Ishikawa (cell line): ENCODE measurements at regions not wholly inside any gene's neighbourhood (a gene's known extent, or its start where the extent isn't known, plus 50 kb on each side); places are given as distances from the start of the nearest gene placed in this dataset.

Experiments
- CEBPB ChIP-seq: IDR thresholded peaks from 2 replicates; pipeline ENCODE4 v1.6.1; 2012
- CREB1 ChIP-seq: IDR thresholded peaks from 2 replicates; pipeline ENCODE4 v1.6.1; 2012; ENCODE audit warnings: low read depth
- EGR1 ChIP-seq: IDR thresholded peaks from 2 replicates; pipeline ENCODE4 v1.6.1; 2012
- EP300 ChIP-seq: IDR thresholded peaks from 2 replicates; pipeline ENCODE4 v1.6.1; 2012; ENCODE audit warnings: borderline replicate concordance
- FOXM1 ChIP-seq: IDR thresholded peaks from 2 replicates; pipeline ENCODE4 v1.6.1; 2012; ENCODE audit warnings: low read depth, borderline replicate concordance
- NFIC ChIP-seq: IDR thresholded peaks from 2 replicates; pipeline ENCODE4 v1.6.1; 2012
- RAD21 ChIP-seq: IDR thresholded peaks from 2 replicates; pipeline ENCODE4 v1.6.1; 2012; ENCODE audit warnings: low read depth
- TAF1 ChIP-seq: IDR thresholded peaks from 2 replicates; pipeline ENCODE4 v1.6.1; 2012; ENCODE audit warnings: low read depth, mild to moderate bottlenecking
- TCF12 ChIP-seq: IDR thresholded peaks from 2 replicates; pipeline ENCODE4 v1.6.1; 2012; ENCODE audit warnings: low read depth
- TEAD4 ChIP-seq: IDR thresholded peaks from 2 replicates; pipeline ENCODE4 v1.6.1; 2012
- YY1 ChIP-seq: IDR thresholded peaks from 2 replicates; pipeline ENCODE4 v1.6.1; 2012; ENCODE audit warnings: low read depth
- ZBTB7A ChIP-seq: IDR thresholded peaks from 2 replicates; pipeline ENCODE4 v1.6.1; 2012; ENCODE audit warnings: low read depth
- TF ChIP-seq, protein P1 (sequence below): IDR thresholded peaks from 2 replicates; pipeline ENCODE4 v1.6.1; 2012; ENCODE audit warnings: low read depth, mild to moderate bottlenecking
- TF ChIP-seq, protein P2 (sequence below): IDR thresholded peaks from 2 replicates; pipeline ENCODE4 v1.6.1; 2012
- TF ChIP-seq, protein P3 (sequence below): IDR thresholded peaks from 2 replicates; pipeline ENCODE4 v1.6.1; 2012

- TF ChIP-seq YY1 (no peak), CEBPB (no peak), TAF1 (no peak), ZBTB7A (no peak), CREB1 (no peak), RAD21 (no peak)
- TF ChIP-seq, protein P1, sequence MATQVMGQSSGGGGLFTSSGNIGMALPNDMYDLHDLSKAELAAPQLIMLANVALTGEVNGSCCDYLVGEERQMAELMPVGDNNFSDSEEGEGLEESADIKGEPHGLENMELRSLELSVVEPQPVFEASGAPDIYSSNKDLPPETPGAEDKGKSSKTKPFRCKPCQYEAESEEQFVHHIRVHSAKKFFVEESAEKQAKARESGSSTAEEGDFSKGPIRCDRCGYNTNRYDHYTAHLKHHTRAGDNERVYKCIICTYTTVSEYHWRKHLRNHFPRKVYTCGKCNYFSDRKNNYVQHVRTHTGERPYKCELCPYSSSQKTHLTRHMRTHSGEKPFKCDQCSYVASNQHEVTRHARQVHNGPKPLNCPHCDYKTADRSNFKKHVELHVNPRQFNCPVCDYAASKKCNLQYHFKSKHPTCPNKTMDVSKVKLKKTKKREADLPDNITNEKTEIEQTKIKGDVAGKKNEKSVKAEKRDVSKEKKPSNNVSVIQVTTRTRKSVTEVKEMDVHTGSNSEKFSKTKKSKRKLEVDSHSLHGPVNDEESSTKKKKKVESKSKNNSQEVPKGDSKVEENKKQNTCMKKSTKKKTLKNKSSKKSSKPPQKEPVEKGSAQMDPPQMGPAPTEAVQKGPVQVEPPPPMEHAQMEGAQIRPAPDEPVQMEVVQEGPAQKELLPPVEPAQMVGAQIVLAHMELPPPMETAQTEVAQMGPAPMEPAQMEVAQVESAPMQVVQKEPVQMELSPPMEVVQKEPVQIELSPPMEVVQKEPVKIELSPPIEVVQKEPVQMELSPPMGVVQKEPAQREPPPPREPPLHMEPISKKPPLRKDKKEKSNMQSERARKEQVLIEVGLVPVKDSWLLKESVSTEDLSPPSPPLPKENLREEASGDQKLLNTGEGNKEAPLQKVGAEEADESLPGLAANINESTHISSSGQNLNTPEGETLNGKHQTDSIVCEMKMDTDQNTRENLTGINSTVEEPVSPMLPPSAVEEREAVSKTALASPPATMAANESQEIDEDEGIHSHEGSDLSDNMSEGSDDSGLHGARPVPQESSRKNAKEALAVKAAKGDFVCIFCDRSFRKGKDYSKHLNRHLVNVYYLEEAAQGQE, result no peak
- TF ChIP-seq, protein P2, sequence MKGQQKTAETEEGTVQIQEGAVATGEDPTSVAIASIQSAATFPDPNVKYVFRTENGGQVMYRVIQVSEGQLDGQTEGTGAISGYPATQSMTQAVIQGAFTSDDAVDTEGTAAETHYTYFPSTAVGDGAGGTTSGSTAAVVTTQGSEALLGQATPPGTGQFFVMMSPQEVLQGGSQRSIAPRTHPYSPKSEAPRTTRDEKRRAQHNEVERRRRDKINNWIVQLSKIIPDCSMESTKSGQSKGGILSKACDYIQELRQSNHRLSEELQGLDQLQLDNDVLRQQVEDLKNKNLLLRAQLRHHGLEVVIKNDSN, result no peak
Measured at GRCh38 chr11:128310005-128310404, 277.4 kb downstream of the ETS1 start.

DNA sequence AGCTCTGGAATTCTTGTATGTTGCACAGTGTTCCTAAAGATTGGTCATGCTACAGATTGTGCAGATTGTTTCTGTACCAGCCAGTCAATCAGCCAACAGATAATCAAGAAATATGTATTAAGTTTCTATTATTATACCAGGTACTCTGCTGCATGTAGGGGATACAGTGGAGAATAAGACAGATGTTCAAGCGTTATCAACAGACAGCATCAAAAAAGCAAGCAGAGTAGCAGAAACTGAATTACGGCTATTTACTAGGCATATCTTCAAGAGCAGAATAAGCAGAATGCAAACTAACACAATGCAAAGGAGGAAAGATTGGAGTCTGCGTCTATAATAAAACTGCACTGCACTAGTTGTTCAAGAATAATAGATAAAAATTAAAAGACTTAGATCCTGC, 278.6 kb downstream of the ETS1 start:
- no peak for TF ChIP-seq CREB1
- TF ChIP-seq FOXM1, result no peak
- TF ChIP-seq TAF1, result no peak
- TF ChIP-seq YY1, result no peak
- TF ChIP-seq, protein P3, sequence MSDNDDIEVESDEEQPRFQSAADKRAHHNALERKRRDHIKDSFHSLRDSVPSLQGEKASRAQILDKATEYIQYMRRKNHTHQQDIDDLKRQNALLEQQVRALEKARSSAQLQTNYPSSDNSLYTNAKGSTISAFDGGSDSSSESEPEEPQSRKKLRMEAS, result no peak
- no peak for TF ChIP-seq NFIC
- TF ChIP-seq RAD21, result no peak

DNA sequence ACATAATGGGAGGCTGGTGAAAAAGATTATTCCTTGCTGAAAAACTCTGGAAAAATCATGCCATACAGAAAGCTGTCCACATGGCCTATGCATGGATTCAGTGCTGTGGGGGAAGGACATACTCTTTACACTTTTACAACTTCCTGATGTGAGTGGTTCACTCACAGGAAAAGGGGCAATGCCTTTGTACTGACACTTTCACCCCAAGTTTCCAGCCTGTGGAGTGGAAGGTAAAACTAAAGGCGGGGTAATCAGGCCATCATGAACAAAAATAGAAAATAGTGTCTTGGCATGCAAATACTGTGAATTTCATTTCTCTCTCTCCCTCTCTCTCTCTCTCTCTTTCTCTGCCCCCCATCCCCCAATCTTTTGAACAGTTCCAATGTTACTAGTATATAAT, 281.8 kb downstream of the ETS1 start:
- TF ChIP-seq TEAD4 (no peak), RAD21 (no peak), EP300 (no peak)

DNA sequence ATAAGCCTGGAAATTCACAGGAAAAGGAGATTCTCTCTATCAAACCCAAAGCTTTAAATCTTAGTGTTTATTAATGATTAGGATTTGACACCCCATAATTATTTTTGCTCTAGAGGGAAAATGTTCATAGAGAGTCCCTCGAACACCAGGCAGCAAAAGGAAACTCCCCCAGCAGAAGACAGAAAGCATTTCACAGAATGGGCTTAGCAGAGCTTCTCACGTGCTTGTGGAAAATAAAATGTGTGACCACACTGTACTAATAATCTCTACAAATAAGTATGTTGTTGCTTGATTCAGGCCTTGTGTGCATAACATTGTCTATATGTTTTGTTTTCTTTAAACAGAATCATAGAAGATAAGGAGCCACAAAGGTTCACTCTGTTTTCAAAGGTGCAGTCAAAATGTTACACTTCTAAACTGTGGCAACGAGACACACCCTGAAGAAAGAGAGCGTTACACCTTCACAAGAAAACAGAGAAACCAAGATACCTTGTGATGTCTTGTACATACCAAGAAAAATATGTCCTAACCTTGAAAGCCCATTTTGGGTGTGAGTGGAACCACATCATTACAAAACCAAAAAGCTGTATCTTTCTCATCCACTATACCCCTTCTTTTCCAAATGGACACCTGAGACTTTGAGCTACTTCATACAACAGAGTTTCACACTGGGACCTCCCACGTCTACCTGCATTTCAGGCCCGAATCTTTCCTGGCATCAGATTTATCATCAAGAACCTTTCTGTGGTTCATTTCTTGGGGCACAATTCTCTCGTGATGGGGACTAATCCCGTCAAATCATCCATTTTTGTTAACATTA, 282.5 kb downstream of the ETS1 start:
- TF ChIP-seq TCF12 (no peak), FOXM1 (no peak), EGR1 (no peak), CREB1 (no peak), ZBTB7A (no peak), TEAD4 (no peak), YY1 (no peak), EP300 (no peak)
- TF ChIP-seq, protein P3, result no peak

DNA sequence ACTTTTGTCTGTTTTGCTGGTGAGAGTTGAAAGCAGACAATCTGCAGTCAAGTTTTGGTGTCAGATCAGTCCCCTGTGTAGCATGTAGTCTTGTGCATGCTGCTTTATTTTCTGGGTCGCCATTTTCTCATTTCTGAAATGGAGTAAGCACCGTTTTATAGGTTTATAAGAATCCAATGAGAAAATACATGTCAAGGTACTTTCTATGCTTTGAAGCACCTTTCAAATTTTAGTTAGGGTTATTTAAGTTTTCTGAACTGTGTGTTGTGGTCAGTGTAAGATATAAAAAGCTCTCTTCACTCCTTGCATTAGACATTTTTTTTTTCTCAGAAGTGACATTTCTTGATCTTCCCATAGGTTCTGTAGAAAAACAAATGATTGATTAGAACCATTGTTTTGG, 283.2 kb downstream of the ETS1 start:
- TF ChIP-seq YY1, result no peak
- TF ChIP-seq TEAD4, result no peak
- no peak for TF ChIP-seq NFIC
- TF ChIP-seq ZBTB7A, result no peak
- TF ChIP-seq RAD21, result no peak

- no peak for TF ChIP-seq NFIC
- TF ChIP-seq CREB1, result no peak
- TF ChIP-seq TEAD4, result no peak
- no peak for TF ChIP-seq EGR1
- no peak for TF ChIP-seq ZBTB7A
- TF ChIP-seq FOXM1, result no peak
- no peak for TF ChIP-seq CEBPB
- TF ChIP-seq YY1, result no peak
- TF ChIP-seq, protein P2, result no peak
- TF ChIP-seq EP300, result no peak
- TF ChIP-seq, protein P3, result no peak
- TF ChIP-seq RAD21, result no peak
- TF ChIP-seq TCF12, result no peak
- TF ChIP-seq TAF1, result no peak
- TF ChIP-seq, protein P1, result no peak
Measured at GRCh38 chr11:128303383-128303782, 284.0 kb downstream of the ETS1 start.
